Gastrocnemius medialis (tissue), 4 donors: ENCODE measurements at regions not wholly inside any gene's neighbourhood (a gene's known extent, or its start where the extent isn't known, plus 50 kb on each side); places are given as distances from the start of the nearest gene placed in this dataset.

Source experiments
- ATAC-seq, 2 donors: fragments of 150-250 bp; one replicate each; pipeline ENCODE4 v1.9.1; 2016
- DNase-seq, 2 donors: peaks; one replicate each; pipeline ENCODE4 v3.0.0-alpha.2; 2019
- H3K27ac ChIP-seq, 4 donors: fragments of 200-600 bp; sonication (generic); 1 replicate in 1 of 4; 2 replicates in 3 of 4; pipeline ENCODE4 v1.5.1; 2016 to 2018; ENCODE audit warnings: mild to moderate bottlenecking in 2 of 4, moderate library complexity in 1 of 4
- H3K27me3 ChIP-seq, 3 donors: fragments of 200-600 bp; sonication (generic) in 2 of 3; 1 replicate in 1 of 3; 2 replicates in 2 of 3; pipeline versions ENCODE4 v1.5.1 to v1.6.0; 2016 to 2019; ENCODE audit warnings: mild to moderate bottlenecking in 1 of 3, moderate library complexity in 1 of 3
- H3K36me3 ChIP-seq, 2 donors: fragments of 200-600 bp; sonication (generic) in 1 of 2; one replicate each; pipeline ENCODE4 v1.5.1; 2017 to 2018
- H3K4me1 ChIP-seq, 2 donors: fragments of 200-600 bp; sonication (generic) in 1 of 2; one replicate each; pipeline ENCODE4 v1.5.1; 2016 to 2017; ENCODE audit warnings: mild to moderate bottlenecking in 2 of 2
- H3K4me3 ChIP-seq, 4 donors: fragments of 200-600 bp; sonication (generic) in 3 of 4; 1 replicate in 1 of 4; 2 replicates in 3 of 4; pipeline ENCODE4 v1.5.1; 2016 to 2019; ENCODE audit warnings: mild to moderate bottlenecking in 2 of 4
- H3K9me3 ChIP-seq, 3 donors: fragments of 200-600 bp; sonication (generic) in 2 of 3; 1 replicate in 1 of 3; 2 replicates in 2 of 3; pipeline ENCODE4 v1.5.1; 2016 to 2019
- POLR2A ChIP-seq, 2 donors: fragments of 450-650 bp; IDR thresholded peaks; one replicate each; pipeline ENCODE4 v1.6.1; 2017; ENCODE audit warnings: antibody characterized with exemption in 2 of 2, mild to moderate bottlenecking in 2 of 2, moderate library complexity in 2 of 2
- in situ Hi-C, 4 donors: fragments of 200-750 bp; cut with MboI; loops; one replicate each; pipeline versions ENCODE4 v1.15.0 to v1.8.0; 2017; ENCODE audit warnings: low sequenced_read_pairs in 4 of 4
- intact Hi-C: fragments of 100-400 bp; cut with DNase I; formaldehyde crosslinking; loops from one replicate; pipeline ENCODE4 v1.15.1; 2023; ENCODE audit warnings: low total_unique reads
- TF ChIP-seq, protein P1 (sequence below), 5 experiments: fragments of 450-650 bp in 3 of 5; fragments of 200-600 bp in 2 of 5; sonication (generic) in 2 of 5; IDR thresholded peaks in 4 of 5; conservative IDR thresholded peaks in 1 of 5; 1 replicate in 4 of 5; 2 replicates in 1 of 5; pipeline ENCODE4 v1.5.1; 2016 to 2019; ENCODE audit warnings: antibody characterized with exemption in 5 of 5, mild to moderate bottlenecking in 3 of 5, moderate library complexity in 3 of 5

DNA sequence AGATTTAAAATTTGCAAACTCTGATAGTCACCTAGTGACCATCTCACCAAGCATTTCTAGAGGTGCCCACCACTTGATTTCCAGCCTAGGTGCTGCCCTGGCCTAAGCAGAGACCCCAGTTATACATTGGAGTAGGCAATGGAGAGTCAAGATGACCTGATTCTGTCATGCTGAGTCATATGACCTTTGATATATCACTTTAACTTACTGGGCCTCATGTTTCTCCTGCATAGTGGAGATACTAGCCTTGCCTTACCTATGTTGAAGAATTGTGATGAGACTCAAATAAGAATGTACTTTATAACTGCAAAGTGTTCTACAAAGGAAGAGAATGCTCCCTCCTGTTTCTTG, 75.5 kb upstream of the XCR1 start:
- intact Hi-C loops = no loop called here
- in situ Hi-C loops = no loop called here
- Histone ChIP-seq H3K27ac (no peak overlapping the region), H3K36me3 (no peaks in the 10 kb centered on the region), H3K4me1 (no peaks in the 10 kb centered on the region), H3K4me3 (no peak overlapping the region), H3K9me3 (no peaks in the 10 kb centered on the region), H3K27me3 (no peaks in the 10 kb centered on the region)
- ATAC-seq = no peak
- no peak for TF ChIP-seq POLR2A (IDR thresholded peaks at IDR 0.05)
- TF ChIP-seq, protein P1, sequence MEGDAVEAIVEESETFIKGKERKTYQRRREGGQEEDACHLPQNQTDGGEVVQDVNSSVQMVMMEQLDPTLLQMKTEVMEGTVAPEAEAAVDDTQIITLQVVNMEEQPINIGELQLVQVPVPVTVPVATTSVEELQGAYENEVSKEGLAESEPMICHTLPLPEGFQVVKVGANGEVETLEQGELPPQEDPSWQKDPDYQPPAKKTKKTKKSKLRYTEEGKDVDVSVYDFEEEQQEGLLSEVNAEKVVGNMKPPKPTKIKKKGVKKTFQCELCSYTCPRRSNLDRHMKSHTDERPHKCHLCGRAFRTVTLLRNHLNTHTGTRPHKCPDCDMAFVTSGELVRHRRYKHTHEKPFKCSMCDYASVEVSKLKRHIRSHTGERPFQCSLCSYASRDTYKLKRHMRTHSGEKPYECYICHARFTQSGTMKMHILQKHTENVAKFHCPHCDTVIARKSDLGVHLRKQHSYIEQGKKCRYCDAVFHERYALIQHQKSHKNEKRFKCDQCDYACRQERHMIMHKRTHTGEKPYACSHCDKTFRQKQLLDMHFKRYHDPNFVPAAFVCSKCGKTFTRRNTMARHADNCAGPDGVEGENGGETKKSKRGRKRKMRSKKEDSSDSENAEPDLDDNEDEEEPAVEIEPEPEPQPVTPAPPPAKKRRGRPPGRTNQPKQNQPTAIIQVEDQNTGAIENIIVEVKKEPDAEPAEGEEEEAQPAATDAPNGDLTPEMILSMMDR (IDR thresholded peaks at IDR 0.05 in 4 of 5, conservative IDR thresholded peaks at IDR 0.05 in 1 of 5) = no peak
- no peak for DNase-seq

DNA sequence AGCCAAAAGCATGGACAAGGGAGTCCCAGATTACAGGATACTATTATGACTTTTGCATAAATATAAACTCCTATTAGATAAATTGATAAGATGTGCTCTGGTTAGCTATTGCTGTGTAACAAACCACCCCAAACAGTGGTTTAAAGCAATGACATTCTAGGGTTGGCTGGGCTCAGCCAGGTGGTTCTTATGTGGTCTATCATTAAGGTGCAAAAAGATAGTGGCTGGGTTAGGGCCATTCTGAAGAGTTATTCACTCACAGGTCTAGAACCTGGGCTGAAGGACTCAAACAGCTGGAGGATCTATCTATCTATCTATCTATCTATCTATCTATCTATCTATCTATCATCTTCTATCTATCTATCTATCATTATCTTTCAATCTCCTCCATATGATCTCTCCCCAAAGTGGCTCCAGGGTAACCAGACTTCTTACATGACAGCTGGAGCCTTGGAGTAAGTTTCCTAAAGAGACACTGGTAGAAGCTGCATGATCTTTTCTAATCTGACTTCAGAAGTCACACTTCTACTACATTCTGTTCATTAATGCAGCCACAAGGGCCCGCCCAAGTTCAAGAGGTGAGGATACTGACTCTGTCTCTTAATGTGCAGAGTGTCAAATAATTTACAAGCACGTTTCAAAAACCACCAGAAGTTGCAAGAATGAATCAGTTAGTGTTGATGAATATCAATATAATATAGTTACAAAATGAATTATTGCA, 74.9 kb upstream of the XCR1 start:
- in situ Hi-C loops = no loop called here
- H3K27ac ChIP-seq = no peak overlapping the region
- H3K4me1 ChIP-seq = no peaks in the 10 kb centered on the region
- no peak for ATAC-seq
- no peaks in the 10 kb centered on the region for H3K36me3 ChIP-seq
- no peaks in the 10 kb centered on the region for H3K9me3 ChIP-seq
- no peak overlapping the region for H3K4me3 ChIP-seq
- TF ChIP-seq, protein P1 (IDR thresholded peaks at IDR 0.05 in 4 of 5, conservative IDR thresholded peaks at IDR 0.05 in 1 of 5) = no peak
- TF ChIP-seq POLR2A (IDR thresholded peaks at IDR 0.05) = no peak
- no peak for DNase-seq
- intact Hi-C loops = no loop called here
- H3K27me3 ChIP-seq = no peaks in the 10 kb centered on the region

DNA sequence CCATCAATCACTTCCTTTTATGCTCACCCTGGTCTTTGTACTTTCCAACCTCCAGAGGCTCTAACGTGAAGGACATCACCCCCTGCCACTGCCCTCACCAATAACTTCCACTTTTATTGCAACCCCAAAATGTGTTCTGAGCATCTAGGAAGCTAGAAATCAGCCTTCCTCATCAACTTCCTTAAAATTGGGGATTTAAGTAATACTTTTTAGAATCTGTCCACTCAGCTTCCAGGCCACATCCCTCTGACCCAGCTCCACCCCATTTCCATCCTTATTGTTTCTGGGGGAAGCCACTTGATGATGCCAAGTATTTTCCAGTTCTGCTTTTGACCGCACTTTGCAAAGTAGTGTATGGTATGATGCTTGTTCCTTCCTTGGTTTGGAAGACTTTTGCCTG, 73.5 kb upstream of the XCR1 start:
- peak in 1 of 2 donors; percentile 22 for DNase-seq
- Histone ChIP-seq H3K27ac (no peak overlapping the region), H3K36me3 (no peaks in the 10 kb centered on the region), H3K4me1 (no peaks in the 10 kb centered on the region), H3K9me3 (no peaks in the 10 kb centered on the region), H3K27me3 (no peaks in the 10 kb centered on the region), H3K4me3 (no peak overlapping the region)
- peak in 1 of 2 donors; percentile 13 for ATAC-seq
- in situ Hi-C loops (no loop called here), intact Hi-C loops (no loop called here)
- no peak for TF ChIP-seq POLR2A (IDR thresholded peaks at IDR 0.05)
- TF ChIP-seq, protein P1 (IDR thresholded peaks at IDR 0.05 in 4 of 5, conservative IDR thresholded peaks at IDR 0.05 in 1 of 5) = no peak

DNA sequence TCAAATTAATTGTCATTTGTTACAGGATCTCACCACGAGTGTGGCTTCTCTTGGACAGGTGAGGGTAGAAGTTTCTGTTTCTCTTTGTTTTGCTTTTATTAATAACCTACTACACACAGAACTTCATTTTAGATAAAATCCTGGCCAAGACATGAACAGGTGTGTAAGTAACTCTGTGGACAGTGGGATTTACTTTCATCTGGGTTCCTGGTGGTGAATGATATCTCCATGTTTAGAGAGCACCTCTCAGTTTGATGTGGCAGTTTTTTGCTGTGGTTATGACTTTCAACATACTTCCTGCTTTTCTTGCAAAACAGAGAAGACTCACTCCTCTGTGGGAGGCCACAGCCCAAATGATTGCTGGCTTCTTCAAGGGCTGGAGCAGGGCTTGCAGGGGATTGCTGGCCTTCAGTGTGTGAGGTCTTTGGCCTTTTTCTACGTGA, 71.1 kb upstream of the XCR1 start:
- no peak for TF ChIP-seq POLR2A (IDR thresholded peaks at IDR 0.05)
- TF ChIP-seq, protein P1 (IDR thresholded peaks at IDR 0.05 in 4 of 5, conservative IDR thresholded peaks at IDR 0.05 in 1 of 5) = no peak
- DNase-seq = peak; percentile 24 to 45
- intact Hi-C loops (no loop called here), in situ Hi-C loops (loop anchor here in 2 of 4 donors (25.0 kb wide), 2 partner anchors 264 to 336 kb away; partner anchors contain the start of genes CCR2 (in 1 of the 2) and CCR5 (in 1 of the 2))
- peak; percentile 36 to 67 for ATAC-seq
- no peaks in the 10 kb centered on the region for H3K27me3 ChIP-seq
- H3K4me3 ChIP-seq = no peak overlapping the region
- no peaks in the 10 kb centered on the region for H3K9me3 ChIP-seq
- H3K27ac ChIP-seq = peak overlapping the region; percentile 60 to 70 (median 66)
- no peaks in the 10 kb centered on the region for H3K36me3 ChIP-seq
- no peaks in the 10 kb centered on the region for H3K4me1 ChIP-seq
